Kidney capillary endothelial cell (primary cell): ENCODE measurements at regions not wholly inside any gene's neighbourhood (a gene's known extent, or its start where the extent isn't known, plus 50 kb on each side); places are given as distances from the start of the nearest gene placed in this dataset.
"Not testable (repeated sequence)": the region's sequence is repeated elsewhere in the genome, so short reads cannot be mapped to it uniquely, and the experiment has no call there.

Experiments
- DNase-seq: peaks from one replicate; pipeline ENCODE4 v3.0.0-alpha.2; 2018; ENCODE audit warnings: low spot score

DNA sequence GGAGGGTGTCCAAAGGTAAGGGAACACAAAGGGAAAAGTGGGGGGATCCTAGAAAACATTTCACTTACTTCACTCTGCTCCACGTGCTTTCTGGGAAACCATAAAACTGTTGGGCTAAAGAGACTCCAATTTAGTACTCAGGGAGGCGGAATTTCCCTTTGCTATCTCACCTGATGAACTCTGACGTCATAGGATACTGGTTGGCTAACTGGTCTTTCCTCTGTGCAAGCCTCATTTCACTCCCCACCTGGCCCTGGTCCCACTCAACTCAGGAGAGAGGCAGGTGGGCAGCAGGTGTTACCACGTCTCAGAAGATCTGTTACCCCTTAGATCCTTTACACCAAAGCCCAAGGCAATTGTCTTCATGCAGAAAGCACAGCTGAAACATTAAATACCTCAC lies 51.8 kb upstream of the PMAIP1 start:
- no peak for DNase-seq

DNA sequence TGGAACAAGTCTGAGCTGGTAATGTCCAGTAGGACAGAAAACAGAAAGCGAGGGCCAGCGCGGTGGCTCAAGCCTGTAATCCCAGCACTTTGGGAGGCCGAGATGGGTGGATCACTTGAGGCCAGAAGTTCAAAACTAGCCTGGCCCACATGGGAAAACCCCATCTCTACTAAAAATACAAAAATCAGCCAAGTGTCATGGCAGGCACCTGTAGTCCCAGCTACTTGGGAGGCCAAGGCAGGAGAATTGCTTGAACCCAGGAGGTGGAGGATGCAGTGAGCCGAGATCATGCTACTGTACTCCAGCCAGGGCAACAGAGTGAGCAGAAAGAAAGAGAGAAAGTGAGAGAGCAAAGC lies 52.3 kb upstream of the PMAIP1 start:
- DNase-seq, result not testable (repeated sequence)

DNA sequence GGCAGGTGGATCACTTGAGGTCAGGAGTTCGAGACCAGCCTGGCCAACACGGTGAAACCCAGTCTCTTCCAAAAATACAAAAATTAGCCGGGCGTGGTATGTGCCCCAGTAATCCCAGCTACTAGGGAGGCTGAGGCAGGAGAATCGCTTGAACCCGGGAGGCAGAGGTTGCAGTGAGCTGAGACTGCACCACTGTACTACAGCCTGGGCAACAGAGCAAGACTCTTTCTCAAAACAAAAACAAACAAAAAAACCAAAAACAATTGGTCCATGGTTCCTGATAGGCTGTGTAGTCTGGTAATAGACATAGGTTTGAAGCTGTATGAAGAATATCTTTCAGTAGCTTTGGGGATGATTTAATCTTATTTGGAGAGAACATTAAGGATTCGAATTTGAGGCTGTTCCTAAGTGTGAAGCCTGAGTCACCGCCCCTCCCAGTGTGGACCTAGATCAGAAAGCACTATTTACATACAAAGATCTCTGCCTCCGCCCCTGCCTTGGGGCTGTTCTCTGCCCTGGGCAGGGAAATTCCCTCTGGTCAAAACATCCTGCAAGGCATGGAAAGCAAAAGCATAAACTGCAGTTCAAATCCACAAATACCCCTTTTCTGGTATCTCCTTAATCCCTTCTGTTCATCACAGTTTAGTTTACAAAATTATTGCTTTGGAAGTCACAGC lies 52.8 kb upstream of the PMAIP1 start:
- DNase-seq, result no peak

DNA sequence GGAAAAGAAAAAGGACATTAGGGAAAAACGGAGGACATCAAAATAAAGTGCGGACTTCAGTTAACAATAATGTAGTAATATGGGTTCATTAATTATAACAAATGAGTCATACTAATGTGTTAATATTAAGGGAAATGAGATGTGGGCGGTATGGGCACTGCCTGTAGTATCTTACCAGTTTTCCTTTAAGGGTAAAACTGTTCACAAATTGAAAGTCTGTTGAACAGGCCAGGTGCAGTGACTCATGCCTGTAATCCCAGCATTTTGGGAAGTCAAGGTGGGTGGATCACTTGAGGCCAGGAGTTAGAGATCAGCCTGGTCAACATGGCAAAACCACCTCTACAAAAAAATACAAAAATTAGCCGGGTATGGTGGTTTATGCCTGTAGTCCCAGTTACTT lies 56.8 kb upstream of the PMAIP1 start:
- DNase-seq, result no peak

DNA sequence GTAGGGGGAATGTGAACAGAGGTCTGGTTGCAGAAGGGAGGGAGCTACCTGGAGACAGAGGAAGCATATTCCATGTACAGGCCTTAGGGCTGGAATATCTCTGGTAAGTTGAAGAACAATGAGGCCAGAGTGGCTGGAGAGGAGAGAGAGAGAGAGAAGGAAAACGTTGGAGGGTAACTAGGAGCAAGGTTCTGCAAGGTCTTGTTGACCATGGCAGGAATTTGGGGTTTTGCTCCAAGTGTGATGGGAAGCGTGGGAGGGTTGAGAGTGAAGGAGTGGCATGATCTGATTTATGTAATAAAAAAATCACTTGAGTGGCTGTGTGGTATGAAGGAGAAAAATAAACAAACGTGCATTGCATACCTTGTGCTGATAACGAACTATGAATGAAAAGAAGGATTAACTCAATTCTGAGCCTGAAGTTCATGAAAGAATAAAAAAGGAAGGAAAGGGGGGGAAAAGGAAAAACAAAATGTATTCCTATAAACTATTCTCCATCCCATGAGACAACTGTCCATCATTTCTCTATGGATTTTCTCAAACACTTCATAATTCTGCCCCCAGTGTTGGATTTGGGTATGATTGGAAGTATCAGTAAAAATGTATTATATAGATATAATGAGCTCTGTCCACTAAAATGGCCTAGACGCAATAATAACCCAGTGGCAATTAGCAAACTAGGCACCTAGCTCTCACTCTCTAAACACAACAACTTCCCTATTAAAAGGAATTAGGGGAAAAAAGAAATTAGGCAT lies 59.7 kb upstream of the PMAIP1 start:
- no peak for DNase-seq

DNA sequence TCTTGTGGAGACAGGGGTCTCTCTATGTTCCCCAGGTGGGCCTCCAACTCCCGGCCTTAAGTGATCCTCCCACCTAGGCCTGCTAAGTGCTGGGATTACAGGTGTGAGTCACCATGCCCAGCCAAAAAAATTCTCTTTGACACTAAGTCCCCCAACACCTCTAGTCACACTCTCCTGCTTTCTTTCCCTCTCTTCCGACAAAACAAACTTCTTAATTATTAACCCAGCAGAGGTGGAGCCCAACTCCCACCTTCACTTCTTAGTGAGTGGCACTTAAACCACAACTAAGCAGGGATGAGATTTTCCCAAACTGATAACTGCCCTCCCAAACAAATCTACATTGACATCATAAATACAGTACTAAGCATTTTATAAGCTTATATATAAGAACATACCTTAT lies 60.5 kb upstream of the PMAIP1 start:
- no peak for DNase-seq

DNA sequence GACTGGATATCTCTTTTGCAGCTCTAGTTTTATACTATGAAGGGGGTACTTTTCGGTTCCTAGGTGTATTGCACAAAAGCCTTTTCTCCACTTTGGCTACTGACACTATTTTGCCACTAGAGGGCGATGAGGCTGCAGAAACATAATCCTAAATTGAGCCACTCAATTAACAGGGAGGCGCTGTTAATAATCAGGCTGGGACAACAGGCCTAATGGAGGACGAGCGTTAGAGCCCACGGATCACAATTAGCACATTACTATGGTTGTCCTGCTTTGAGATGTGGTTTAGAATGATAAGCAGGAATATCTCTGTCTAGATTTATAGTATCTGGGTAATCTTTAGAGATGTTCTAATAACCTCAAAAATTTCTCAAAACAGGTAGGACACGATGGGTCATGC lies 62.2 kb upstream of the PMAIP1 start:
- peak; percentile 82 for DNase-seq

DNA sequence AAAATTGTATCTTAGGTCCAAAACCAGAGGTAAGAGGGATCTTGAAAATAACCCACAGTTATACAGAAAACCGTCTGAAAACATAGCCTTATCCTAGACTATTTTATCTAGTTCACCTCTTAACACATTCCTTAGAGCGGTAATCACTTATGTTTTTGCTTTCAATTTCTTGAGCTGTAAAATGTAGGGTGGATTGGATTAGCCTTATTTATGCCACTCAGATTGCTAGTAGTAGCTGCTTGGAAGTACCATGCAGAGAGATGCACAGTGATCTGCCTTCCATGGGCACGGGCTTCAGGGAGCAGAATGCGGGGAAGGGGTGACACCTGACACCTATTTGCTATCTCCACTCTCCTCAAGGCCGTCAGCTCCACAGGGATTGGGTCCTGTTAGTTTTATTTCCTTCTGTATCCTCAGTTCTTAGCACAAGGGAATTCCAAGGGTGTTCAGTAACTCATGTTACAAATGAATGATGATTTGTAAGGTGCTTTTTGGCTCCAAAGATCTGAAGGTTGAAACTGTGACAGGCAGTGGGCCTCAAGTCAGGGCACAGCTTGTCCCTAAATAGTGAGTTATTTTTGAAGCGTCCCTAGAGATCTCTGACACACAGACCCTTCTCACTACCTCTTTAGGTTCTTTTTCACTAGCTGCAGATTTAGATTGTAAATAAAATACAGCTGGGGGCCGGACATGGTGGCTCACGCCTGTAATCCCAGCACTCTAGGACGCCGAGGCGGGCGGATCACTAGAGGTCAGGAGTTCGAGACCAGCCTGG lies 64.0 kb upstream of the PMAIP1 start:
- DNase-seq, result no peak

DNA sequence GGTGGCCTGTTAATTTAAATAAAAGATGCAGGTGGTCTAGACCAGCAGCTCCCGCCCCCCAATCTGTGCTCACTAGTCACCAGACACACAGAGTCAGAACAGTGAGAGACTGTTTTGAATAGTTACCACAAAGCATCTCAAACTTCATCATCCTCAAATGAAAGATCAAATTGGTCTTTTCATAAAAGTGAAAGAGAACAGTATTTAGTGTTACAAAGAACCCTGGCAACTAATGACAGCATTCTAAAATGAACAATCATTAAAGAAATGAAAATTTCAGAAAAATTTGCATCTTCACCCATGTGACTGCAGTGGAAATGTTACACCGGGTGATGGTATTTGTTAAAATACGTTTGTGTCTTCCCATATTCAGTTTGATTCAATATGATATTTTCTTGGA lies 65.5 kb upstream of the PMAIP1 start:
- DNase-seq, result no peak

DNA sequence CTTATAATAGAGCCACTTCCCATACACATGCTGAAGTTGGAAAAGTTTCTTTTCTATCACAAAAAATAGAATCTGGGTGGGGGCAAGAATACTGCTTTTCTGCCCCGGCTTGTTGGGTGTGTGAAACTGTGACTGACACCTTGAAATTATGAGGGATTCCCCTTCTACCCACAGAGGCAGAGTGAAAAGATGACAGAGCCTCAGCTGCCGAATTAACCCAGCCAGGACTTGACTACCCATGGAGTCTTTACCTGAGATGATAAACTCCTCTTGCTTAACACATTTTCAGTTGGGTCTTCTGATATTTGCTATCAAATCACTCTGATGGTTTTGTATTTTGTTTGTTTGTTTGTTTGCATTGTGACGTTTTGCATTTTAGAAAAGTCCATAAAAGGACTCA lies 66.0 kb upstream of the PMAIP1 start:
- no peak for DNase-seq

DNA sequence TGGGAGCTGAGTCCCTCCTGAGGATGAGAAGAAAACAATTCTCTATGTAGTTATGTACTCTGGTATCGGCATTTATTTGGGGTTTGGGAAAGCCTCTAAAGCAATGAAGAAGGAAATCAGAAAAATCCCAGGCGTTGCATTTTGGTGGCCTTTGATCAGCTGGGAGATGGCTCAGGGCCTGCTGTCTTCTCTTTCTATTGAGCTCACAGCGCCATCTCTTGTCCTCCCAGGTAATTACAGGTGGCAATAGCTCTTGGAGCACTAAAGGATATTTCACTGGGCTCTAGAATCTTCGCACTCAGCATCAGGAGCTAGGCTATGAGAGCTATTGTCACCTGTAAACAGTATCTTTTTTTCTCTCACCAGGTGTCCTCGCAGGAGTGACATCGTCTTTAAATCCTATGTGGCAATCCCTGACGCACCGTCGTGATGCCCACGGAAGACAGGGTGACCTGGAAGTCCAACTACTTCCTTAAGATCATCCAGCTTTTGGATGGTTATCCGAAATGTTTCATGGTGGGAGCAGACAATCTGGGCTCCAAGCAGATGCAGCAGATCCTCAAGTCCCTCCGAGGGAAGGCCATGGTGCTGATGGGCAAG lies 76.1 kb upstream of the PMAIP1 start:
- peak; percentile 66 for DNase-seq

DNA sequence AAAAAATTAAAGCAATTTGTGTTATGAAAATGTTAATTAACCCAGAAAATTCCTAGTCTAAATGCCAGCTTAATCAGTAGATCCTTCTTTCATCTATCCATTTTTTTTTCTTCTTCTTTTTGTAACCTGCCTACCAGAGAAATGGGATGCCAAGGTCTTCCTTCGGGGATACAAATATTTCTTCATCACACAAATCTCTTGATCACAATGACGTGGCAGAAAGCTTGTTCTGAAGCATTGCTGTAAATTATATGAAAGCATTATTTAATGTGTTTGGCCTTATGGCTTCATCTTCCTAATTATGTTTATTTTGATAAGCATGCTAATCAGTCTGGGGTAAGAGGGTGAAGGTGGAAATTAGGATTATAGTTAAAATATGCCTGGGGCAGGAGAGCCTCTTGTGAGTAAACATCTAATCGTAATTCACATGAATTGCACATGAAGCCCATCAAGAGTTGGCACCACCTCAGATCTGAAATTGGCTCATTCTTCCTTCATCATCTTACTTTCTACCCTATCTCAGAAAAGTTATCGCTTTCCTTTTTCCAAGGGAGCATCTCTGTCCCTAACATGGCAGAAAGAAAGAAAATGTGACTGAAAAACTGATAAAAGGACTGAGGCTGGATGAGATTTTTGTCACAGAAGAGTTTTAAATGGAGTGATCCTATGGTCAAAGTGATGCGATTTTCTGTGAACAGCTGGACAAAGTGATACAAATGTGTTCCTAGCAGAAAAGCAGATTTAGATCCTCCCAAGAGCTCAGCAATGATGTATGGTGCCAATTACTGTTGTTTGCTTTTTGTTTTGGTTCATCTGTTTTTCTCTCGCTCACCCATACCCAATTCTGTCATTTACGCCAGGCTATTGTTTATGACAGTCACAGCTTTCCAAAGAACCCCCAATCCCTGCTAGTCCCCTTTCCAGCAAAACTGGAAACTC lies 76.9 kb upstream of the PMAIP1 start:
- DNase-seq, result no peak

DNA sequence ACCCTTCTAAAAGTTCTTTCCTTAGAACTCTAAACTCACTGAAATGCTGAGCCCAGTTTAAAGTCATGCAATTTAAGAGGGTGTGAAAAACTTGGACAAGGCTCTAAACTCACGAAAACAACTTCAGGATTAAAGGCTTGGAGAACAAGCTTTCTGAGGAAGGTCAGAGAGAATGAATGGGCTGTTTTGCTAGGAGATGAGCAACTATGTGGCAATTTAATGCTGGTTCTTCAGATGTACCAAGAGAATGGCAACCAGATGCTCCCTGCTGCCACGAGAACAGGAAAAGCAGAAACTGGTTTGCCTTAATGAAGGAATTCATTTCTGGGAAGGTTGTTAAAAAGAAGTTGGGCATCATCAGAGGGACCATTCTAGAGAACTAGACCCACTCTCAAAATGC lies 77.8 kb upstream of the PMAIP1 start:
- no peak for DNase-seq

DNA sequence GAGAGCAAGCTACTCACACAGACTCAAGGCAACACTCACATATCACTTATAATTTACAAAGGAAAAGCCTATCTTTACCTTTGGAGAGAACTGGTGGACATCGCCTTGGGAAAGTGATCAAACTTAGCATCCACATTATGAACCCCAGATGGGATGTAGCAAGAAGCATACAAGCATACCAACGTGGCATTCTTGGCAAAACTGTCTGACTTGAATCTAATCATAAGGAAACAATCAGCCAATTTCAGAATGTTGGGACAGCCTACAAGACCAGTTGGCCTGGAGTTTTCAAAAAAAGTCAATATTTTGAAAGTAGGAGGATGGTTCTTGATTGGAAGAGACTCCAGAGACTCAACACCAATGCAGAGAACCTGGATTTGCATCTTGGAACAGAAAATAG lies 79.1 kb upstream of the PMAIP1 start:
- DNase-seq, result no peak

DNA sequence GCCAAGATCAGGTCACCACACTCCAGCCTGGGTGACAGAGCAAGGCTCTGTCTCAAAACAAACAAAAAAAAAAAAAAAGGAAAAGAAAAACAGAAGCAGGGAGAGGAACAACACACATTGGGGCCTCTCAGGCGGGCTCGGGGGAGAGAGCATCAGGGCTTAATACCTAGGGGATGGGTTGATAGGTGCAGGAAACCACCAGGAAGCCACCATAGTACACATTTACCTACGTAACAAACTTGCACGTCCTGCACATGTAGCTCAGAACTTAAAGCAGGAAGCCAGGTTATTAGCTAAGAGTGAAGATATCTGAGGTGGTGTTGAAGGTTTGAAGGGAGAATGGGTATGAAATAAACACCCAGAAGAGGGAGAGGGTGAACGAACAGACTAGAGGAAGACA lies 81.0 kb upstream of the PMAIP1 start:
- no peak for DNase-seq

DNA sequence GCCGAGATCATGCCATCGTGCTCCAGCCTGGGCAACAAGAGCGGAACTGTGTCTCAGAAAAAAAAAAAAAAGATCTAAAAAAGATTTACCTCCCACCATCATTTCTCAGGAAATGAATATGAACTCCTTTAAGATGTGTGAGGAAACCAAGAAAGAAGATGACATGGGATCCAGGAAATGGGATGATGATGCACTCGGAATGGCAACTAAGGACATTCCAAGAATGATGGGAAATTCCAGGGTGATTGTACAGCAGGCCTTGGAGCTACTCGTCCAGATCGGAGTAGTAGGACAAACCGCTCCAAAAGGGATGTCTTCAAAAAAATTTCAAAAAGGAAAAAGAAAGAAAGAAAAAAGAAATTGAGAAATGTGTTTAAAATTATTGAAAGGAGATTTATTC lies 84.9 kb upstream of the PMAIP1 start:
- peak; percentile 65 for DNase-seq

DNA sequence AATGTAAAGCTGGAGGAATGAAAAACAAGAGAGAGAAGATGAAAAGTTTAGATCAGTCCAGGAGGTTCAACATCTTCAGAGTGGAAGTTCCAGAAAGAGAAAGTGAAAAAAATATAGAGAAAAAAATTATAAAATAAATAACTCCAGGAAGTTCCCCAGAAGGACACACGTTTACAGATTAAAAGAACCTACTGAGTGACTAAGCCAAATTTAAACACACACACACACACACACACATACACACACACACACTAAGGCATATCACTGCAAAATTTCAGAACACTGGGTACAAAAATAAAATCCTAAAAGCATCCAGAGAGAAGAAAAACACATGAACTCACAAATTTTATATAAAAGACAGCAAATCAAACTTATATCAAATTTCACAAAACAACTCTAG lies 85.9 kb upstream of the PMAIP1 start:
- DNase-seq, result no peak

DNA sequence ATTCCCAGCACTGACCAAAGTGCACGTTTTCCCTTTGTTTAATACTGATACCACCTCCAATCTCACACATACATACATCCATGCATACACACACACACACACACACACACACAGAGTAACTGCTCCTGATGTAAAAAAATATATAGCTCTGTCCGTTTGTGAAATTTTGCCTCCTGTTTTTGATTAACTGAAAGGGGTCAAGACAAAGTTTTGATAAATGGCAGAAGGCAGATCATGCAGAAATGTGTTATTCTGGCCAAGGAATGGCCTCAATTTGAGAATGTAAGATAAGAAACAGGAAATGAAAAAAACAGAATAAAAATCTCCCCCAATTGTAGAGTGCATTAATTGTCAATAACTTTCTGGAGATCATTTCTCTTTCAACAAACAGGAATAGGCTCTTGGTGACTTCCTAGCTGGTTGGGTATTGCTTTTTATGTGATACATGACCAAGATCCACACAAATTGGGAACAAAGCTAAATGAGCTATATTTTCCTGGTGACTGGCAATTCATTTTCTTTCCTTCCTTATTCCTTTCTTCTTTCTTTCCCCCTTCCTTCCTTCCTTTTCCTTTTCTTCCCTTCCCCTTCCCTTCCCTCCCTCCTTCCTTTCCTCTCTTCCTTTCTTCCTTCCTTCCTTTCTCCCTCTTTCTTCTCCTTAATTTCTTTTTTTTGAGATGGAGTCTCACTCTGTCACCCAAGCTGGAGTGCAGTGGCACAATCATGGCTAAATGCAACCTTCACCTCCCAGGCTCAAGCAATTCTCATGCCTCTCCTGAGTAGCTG lies 88.9 kb upstream of the PMAIP1 start:
- no peak for DNase-seq

DNA sequence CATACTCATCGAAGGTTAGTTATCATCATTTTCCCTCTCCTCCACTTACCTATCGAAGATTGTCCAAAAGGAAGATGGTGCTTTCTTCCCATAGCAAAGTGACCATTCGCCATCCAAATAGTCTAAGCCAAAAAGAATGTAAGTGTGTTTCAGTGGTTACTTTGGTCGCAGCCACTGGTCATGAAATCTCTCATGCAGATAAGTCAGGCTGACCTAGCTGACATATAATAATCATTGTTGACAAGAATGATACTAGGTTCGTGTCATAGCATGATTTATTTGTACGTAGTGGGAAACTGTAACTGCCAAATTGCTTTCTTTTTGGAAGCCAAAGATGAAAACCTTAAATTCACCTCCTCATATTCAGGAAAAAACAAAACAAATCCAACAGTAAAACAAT lies 89.6 kb upstream of the PMAIP1 start:
- DNase-seq, result no peak

DNA sequence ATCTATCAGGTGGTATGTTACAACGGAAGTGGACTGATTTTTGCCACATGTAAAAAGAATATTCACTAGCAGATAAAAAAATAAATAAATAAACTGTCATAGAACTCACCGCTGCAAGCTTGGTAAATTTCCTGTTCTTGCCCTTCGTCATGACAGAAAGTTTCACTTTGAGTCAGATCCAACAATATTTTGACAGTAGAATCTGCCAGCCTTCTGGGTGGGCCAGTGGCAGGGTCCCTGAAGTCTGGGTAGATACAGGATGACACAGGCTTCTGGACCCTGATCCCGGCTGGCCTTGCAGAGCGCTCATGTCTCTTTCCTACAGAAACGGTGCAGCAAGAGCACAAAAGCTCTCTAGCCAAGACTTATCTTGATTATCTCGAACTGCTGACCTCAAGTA lies 97.8 kb upstream of the PMAIP1 start:
- DNase-seq, result no peak

DNA sequence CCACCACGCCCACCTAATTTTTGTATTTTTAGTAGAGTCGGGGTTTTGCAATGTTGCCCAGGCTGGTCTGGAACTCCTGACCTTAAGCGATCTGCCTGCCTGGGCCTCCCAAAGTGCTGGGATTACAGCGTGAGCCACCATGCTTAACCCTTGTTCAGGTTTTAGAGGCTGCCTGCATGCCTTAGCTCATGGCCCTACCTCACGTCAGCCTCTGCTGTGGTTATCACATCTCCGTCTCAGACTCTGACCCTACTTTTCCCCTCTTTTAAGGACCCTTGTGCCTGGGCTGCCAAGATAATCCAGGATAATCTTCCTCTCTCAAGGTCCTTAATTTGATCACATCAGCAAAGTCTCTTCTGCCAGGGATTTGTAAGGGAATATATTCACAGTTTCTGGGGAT lies 98.2 kb upstream of the PMAIP1 start:
- no peak for DNase-seq
